GM10266 (cell line): ENCODE measurements at regions not wholly inside any gene's neighbourhood (a gene's known extent, or its start where the extent isn't known, plus 50 kb on each side); places are given as distances from the start of the nearest gene placed in this dataset.

Experiments used
- DNase-seq: peaks from one replicate; pipeline ENCODE4 v3.0.0; 2012; ENCODE audit errors: extremely low spot score
- CTCF ChIP-seq: IDR thresholded peaks from 2 replicates; pipeline ENCODE4 v1.5.1; 2012; ENCODE audit warnings: mild to moderate bottlenecking, low read depth; ENCODE audit not compliant: control insufficient read depth, insufficient read depth; ENCODE audit errors: missing control alignments

- no peak for DNase-seq
- TF ChIP-seq CTCF = no peak
These were observed 355.3 kb upstream of the RORA start for GRCh38 chr15:61584410-61584809.

- no peak for TF ChIP-seq CTCF
- DNase-seq = no peak
These were observed 353.0 kb upstream of the RORA start for GRCh38 chr15:61582092-61582491.

GRCh38 chr15:61575597-61575996, 346.5 kb upstream of the RORA start:
- TF ChIP-seq CTCF = no peak
- DNase-seq = no peak

GRCh38 chr15:61571026-61571425, 341.9 kb upstream of the RORA start:
- no peak for TF ChIP-seq CTCF
- no peak for DNase-seq

- TF ChIP-seq CTCF = no peak
- DNase-seq = no peak
These were observed 335.7 kb upstream of the RORA start for GRCh38 chr15:61564785-61565184.

GRCh38 chr15:61558172-61559136, 329.4 kb upstream of the RORA start:
- no peak for TF ChIP-seq CTCF
- DNase-seq = no peak

GRCh38 chr15:61556037-61556648, 327.0 kb upstream of the RORA start:
- no peak for DNase-seq
- TF ChIP-seq CTCF = no peak
